HL-60 (cell line): ENCODE measurements at regions not wholly inside any gene's neighbourhood (a gene's known extent, or its start where the extent isn't known, plus 50 kb on each side); places are given as distances from the start of the nearest gene placed in this dataset.

Experiments used
- DNase-seq, 2 experiments: peaks; one replicate each; pipeline ENCODE4 v3.0.0-alpha.2; 2010 to 2020; ENCODE audit warnings: low read depth in 1 of 2, low spot score in 1 of 2
- H3K27ac ChIP-seq: fragments of 250-450 bp; sonication (Bioruptor Pico); replicated peaks from 2 replicates; pipeline ENCODE4 v1.5.1; 2020; ENCODE audit warnings: mild to moderate bottlenecking, moderate library complexity
- H3K27me3 ChIP-seq: fragments of 250-450 bp; sonication (Bioruptor Pico); 2 replicates; pipeline ENCODE4 v1.5.1; 2021; ENCODE audit warnings: mild to moderate bottlenecking, moderate library complexity; ENCODE audit not compliant: insufficient read depth, poor library complexity, severe bottlenecking
- H3K4me3 ChIP-seq: replicated peaks from 2 replicates; pipeline ENCODE4 v1.5.1; 2011; ENCODE audit warnings: mild to moderate bottlenecking, control low read depth, low read length; ENCODE audit not compliant: insufficient read depth
- CTCF ChIP-seq: IDR thresholded peaks from one replicate; pipeline ENCODE4 v1.5.1; 2011; ENCODE audit warnings: low read length, control low read depth, inconsistent platforms; ENCODE audit not compliant: insufficient read depth
- GABPA ChIP-seq: IDR thresholded peaks from 2 replicates; pipeline ENCODE4 v1.6.1; 2012; ENCODE audit warnings: low read depth
- POLR2AphosphoS5 ChIP-seq: IDR thresholded peaks from 2 replicates; pipeline ENCODE4 v1.6.1; 2012; ENCODE audit warnings: low read depth
- REST ChIP-seq: IDR thresholded peaks from 2 replicates; pipeline ENCODE4 v1.6.1; 2012; ENCODE audit warnings: low read depth; ENCODE audit not compliant: insufficient replicate concordance
- SPI1 ChIP-seq: IDR thresholded peaks from 2 replicates; pipeline ENCODE4 v1.6.1; 2012; ENCODE audit warnings: low read depth, mild to moderate bottlenecking, borderline replicate concordance

DNA sequence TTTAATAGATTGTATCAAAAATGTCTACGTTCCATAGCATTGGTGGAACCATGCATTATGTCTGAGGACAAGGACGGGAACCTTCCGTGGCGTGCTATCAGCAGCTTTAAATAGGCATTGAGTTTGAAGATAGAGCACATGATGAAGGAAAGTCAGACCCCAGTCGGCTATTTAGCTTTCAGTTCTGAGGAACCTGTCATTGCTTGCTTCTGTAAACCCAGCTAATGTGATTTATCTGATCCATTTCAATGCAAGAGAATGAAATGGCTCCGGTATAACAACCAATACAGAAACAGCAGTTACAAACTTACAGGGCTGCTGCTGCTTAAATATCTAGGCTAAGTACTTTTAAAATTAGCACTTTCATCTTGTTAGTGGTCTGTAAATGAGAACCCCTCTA lies 503.3 kb downstream of the RNF144A start:
- DNase-seq = no peak
- Histone ChIP-seq H3K4me3 (no peak overlapping the region), H3K27ac (no peak overlapping the region), H3K27me3 (peaks cover 5% of the 10 kb centered on the region)
- no peak for TF ChIP-seq GABPA

- peaks cover 9% of the 10 kb centered on the region for H3K27me3 ChIP-seq
- H3K4me3 ChIP-seq = no peak overlapping the region
- TF ChIP-seq GABPA (no peak), SPI1 (no peak), POLR2AphosphoS5 (no peak), CTCF (no peak), REST (no peak)
- H3K27ac ChIP-seq = no peak overlapping the region
- no peak for DNase-seq
Measured at GRCh38 chr2:7424481-7424880, 507.3 kb downstream of the RNF144A start.

- peak in 1 of 2 experiments; percentile 49 for DNase-seq
- peaks cover 9% of the 10 kb centered on the region for H3K27me3 ChIP-seq
- H3K27ac ChIP-seq = no peak overlapping the region
- no peak overlapping the region for H3K4me3 ChIP-seq
- TF ChIP-seq POLR2AphosphoS5 (no peak), CTCF (peak; percentile 40), SPI1 (no peak), GABPA (no peak), REST (no peak)
Measured at GRCh38 chr2:7427293-7428060, 510.3 kb downstream of the RNF144A start.

DNA sequence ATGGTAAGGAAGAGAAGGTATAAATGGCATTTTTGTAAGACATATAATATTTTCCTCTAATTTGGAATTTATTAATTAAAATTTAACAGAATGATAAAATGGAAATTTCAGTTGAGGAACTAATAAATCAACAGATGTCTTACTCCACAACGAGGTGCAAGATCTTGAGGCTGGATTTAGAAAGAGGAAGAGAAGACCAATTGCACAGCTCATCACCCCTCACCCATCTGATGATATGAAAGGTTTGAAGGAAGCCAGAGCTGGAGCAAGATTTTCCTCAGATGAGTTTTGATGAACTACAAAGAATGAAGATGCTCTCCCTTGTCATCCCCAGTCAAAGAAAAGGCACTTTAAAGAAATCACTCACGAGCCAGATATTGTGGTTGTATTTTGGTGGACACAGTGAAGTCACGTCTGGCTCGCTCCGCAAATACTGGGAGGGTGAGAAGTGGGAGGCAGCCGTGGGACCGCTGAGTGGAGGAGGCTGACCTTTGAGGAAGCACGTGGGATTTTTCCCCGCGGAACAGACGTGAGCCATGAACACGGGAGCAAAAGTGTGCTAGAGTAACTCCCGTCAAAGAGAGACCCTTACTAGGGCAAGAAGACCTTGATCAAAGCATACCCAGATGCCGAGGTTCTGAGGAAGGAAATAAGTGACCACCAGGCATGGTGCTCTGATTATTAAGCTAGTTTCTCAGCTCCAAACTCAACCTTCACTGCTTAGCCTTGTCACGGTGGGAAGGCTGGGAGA lies 511.4 kb downstream of the RNF144A start:
- TF ChIP-seq SPI1 (peak; percentile 73), CTCF (no peak), GABPA (no peak), REST (no peak)
- H3K27me3 ChIP-seq = peaks cover 4% of the 10 kb centered on the region
- H3K27ac ChIP-seq = no peak overlapping the region
- no peak overlapping the region for H3K4me3 ChIP-seq
- peak in 1 of 2 experiments; percentile 32 for DNase-seq
